SK-N-SH treated with all-trans-retinoic acid at 6 μM for 48 hours (cell line): ENCODE measurements at regions not wholly inside any gene's neighbourhood (a gene's known extent, or its start where the extent isn't known, plus 50 kb on each side); places are given as distances from the start of the nearest gene placed in this dataset.

Experiments used
- ESRRG ChIP-seq: fragments of 250-450 bp; sonication (Bioruptor Pico); IDR thresholded peaks from 2 replicates; pipeline ENCODE4 v1.6.1; 2021; ENCODE audit warnings: mild to moderate bottlenecking
- OSR1 ChIP-seq: fragments of 250-450 bp; sonication (Bioruptor Pico); IDR thresholded peaks from 2 replicates; pipeline ENCODE4 v1.8.0; 2022; ENCODE audit warnings: moderate library complexity, mild to moderate bottlenecking, inconsistent platforms
- RARB ChIP-seq: fragments of 250-450 bp; sonication (Bioruptor Pico); IDR thresholded peaks from 2 replicates; pipeline ENCODE4 v1.8.0; 2021; ENCODE audit warnings: mild to moderate bottlenecking, moderate library complexity
- SNAI2 ChIP-seq: fragments of 250-450 bp; sonication (Bioruptor Pico); IDR thresholded peaks from 2 replicates; pipeline ENCODE4 v1.5.0; 2020; ENCODE audit warnings: mild to moderate bottlenecking, moderate library complexity
- TCF4 ChIP-seq: fragments of 250-450 bp; sonication (Bioruptor Pico); IDR thresholded peaks from 2 replicates; pipeline ENCODE4 v1.8.0; 2021; ENCODE audit warnings: mild to moderate bottlenecking, moderate library complexity, borderline replicate concordance
- ZC3H10 ChIP-seq: fragments of 250-450 bp; sonication (Bioruptor Pico); IDR thresholded peaks from 2 replicates; pipeline ENCODE4 v1.5.1; 2021; ENCODE audit warnings: mild to moderate bottlenecking, moderate library complexity
- ZFP3 ChIP-seq: fragments of 250-450 bp; sonication (Bioruptor Pico); IDR thresholded peaks from 2 replicates; pipeline ENCODE4 v1.5.0; 2020; ENCODE audit warnings: mild to moderate bottlenecking, moderate library complexity
- ZFP30 ChIP-seq: fragments of 450-650 bp; formaldehyde crosslinking; IDR thresholded peaks from 2 replicates; pipeline ENCODE4 v1.5.0; 2022; ENCODE audit warnings: mild to moderate bottlenecking, moderate library complexity
- ZNF8 ChIP-seq: fragments of 450-650 bp; formaldehyde crosslinking; IDR thresholded peaks from 2 replicates; pipeline ENCODE4 v1.5.0; 2020; ENCODE audit warnings: mild to moderate bottlenecking, moderate library complexity
- TF ChIP-seq, protein P1 (sequence below): fragments of 250-450 bp; sonication (Bioruptor Pico); IDR thresholded peaks from 2 replicates; pipeline ENCODE4 v1.5.1; 2021; ENCODE audit warnings: mild to moderate bottlenecking, moderate library complexity
- TF ChIP-seq, protein P2 (sequence below): fragments of 250-450 bp; sonication (Bioruptor Pico); IDR thresholded peaks from 2 replicates; pipeline ENCODE4 v1.5.1; 2020; ENCODE audit warnings: low read depth, mild to moderate bottlenecking, moderate library complexity

DNA sequence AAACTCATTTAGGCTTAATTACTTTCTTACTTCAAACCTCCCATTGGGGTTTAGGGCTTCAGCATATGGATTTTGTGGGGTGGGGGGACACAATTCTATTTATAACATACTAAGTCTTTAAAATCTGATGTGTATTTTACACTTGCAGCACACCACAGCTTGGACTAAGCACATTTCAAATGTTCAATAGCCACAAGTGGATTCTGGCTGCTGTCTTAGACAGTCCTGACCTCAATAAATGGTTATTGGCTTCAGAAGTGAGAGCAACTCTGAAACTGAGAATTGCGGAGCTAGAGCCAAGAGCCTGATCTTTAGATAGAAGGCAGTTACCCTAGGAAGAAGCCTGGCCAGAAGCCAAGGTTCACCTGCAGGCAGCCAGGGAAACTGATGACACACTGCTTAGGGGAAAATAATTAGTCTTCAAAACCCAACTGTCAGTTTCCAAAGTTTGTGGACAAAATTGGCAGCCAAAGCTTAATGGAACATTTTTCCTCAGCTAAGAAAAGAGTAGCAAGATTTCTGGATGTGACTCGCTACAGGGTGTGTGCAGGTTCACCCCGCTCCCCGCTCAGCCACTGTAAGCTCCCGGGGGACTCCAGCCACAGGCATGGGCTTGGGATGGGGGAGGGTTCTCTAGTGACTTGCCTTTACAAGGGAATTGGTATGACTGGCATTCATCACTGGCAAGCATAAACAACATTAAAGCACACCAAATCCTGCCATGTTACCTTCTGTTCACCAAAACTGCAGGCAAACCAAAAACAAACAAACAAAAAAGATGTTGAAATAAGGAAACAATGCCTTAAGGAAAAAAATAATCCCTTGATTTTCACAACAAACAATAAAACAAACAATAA lies 219.8 kb downstream of the TFAP2A start:
- TF ChIP-seq, protein P1, sequence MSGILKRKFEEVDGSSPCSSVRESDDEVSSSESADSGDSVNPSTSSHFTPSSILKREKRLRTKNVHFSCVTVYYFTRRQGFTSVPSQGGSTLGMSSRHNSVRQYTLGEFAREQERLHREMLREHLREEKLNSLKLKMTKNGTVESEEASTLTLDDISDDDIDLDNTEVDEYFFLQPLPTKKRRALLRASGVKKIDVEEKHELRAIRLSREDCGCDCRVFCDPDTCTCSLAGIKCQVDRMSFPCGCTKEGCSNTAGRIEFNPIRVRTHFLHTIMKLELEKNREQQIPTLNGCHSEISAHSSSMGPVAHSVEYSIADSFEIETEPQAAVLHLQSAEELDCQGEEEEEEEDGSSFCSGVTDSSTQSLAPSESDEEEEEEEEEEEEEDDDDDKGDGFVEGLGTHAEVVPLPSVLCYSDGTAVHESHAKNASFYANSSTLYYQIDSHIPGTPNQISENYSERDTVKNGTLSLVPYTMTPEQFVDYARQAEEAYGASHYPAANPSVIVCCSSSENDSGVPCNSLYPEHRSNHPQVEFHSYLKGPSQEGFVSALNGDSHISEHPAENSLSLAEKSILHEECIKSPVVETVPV, result no peak
- TF ChIP-seq ZFP30 (CRISPR knock-in tag) (no peak), ESRRG (CRISPR knock-in tag) (no peak), SNAI2 (no peak), ZFP3 (CRISPR knock-in tag) (no peak), TCF4 (no peak), ZC3H10 (CRISPR knock-in tag) (no peak), RARB (CRISPR knock-in tag) (no peak), ZNF8 (CRISPR knock-in tag) (no peak), OSR1 (no peak)
- TF ChIP-seq, protein P2, sequence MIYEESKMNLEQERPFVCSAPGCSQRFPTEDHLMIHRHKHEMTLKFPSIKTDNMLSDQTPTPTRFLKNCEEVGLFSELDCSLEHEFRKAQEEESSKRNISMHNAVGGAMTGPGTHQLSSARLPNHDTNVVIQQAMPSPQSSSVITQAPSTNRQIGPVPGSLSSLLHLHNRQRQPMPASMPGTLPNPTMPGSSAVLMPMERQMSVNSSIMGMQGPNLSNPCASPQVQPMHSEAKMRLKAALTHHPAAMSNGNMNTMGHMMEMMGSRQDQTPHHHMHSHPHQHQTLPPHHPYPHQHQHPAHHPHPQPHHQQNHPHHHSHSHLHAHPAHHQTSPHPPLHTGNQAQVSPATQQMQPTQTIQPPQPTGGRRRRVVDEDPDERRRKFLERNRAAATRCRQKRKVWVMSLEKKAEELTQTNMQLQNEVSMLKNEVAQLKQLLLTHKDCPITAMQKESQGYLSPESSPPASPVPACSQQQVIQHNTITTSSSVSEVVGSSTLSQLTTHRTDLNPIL (CRISPR knock-in tag), result no peak
